ENCODE measurements at regions not wholly inside any gene's neighbourhood (a gene's known extent, or its start where the extent isn't known, plus 50 kb on each side); places are given as distances from the start of the nearest gene placed in this dataset.

DNA sequence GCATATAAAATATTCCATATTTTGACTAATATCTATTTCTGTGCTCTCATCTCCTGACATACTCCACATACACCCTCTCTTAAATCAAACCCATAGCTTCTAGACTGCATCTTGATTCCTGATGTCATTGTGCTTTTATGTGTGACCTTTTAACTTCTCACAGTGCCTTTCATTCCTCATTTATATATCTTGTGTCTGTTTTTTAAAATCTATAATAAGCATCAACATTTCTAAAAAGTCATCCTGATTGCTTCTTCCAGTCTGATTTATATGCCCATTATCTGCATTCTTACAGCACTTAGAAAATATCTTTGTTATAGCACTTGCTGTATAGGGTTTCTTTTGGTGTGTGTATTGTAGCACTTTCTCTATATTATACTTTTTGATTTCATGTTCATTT is 190.1 kb upstream of the ITM2A start:
- Histone ChIP-seq H3K27ac (no peak overlapping the region), H3K36me3 (no peaks in the 10 kb centered on the region), H3K4me3 (no peak overlapping the region), H3K27me3 (no peaks in the 10 kb centered on the region), H3K4me1 (no peaks in the 10 kb centered on the region), H3K9me3 (no peaks in the 10 kb centered on the region)
- TF ChIP-seq, protein P1, sequence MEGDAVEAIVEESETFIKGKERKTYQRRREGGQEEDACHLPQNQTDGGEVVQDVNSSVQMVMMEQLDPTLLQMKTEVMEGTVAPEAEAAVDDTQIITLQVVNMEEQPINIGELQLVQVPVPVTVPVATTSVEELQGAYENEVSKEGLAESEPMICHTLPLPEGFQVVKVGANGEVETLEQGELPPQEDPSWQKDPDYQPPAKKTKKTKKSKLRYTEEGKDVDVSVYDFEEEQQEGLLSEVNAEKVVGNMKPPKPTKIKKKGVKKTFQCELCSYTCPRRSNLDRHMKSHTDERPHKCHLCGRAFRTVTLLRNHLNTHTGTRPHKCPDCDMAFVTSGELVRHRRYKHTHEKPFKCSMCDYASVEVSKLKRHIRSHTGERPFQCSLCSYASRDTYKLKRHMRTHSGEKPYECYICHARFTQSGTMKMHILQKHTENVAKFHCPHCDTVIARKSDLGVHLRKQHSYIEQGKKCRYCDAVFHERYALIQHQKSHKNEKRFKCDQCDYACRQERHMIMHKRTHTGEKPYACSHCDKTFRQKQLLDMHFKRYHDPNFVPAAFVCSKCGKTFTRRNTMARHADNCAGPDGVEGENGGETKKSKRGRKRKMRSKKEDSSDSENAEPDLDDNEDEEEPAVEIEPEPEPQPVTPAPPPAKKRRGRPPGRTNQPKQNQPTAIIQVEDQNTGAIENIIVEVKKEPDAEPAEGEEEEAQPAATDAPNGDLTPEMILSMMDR (IDR thresholded peaks at IDR 0.05), result no peak
- ATAC-seq (no peak), DNase-seq (no peak)
- intact Hi-C loops (cut with DNase I), result no loop called here

GRCh38 chrX:79556800-79557199 is 189.7 kb upstream of the ITM2A start:
- H3K36me3 ChIP-seq, result no peaks in the 10 kb centered on the region
- H3K4me3 ChIP-seq, result no peak overlapping the region
- H3K27ac ChIP-seq, result no peak overlapping the region
- ATAC-seq (no peak), DNase-seq (no peak)
- no peaks in the 10 kb centered on the region for H3K4me1 ChIP-seq
- H3K27me3 ChIP-seq, result no peaks in the 10 kb centered on the region
- no peaks in the 10 kb centered on the region for H3K9me3 ChIP-seq
- intact Hi-C loops (cut with DNase I), result no loop called here
- TF ChIP-seq, protein P1 (IDR thresholded peaks at IDR 0.05), result no peak

DNA sequence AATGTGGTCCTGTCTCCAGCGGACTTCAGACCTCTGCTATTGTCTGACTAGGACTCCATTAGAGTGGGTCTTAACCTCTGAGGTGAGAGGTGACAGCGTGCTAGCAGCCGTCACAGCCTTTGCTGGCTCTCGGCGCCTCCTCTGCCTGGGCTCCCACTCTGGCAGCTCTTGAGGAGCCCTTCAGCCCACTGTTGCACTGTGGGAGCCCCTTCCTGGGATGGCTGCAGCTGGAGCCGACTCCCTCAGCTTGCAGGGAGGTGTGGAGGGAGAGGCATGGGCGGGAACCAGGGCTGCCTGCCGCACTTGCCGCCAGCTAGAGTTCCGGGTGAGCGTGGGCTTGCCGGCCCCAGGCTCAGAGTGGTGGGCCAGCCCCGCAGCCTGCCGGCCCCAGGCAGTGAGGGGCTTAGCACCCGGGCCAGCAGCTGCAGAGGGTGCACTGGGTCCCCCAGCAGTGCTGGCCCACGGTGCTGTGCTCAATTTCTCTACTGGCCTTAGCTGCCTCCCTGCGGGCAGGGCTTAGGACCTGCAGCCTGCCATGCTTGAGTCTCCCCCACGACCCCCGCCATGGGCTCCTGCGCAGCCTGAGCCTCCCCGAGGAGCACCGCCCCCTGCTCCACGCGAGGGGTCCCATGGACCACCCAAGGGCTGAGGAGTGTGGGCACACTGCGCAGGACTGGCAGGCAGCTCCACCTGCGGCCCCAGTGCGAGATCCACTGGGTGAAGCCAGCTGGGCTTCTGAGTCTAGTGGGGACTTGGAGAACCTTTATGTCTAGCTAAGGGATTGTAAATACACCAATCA is 163.4 kb upstream of the ITM2A start:
- ATAC-seq (no peak), DNase-seq (no peak)
- Histone ChIP-seq H3K27me3 (no peaks in the 10 kb centered on the region), H3K27ac (no peak overlapping the region), H3K4me1 (no peaks in the 10 kb centered on the region), H3K9me3 (peaks cover 0 to under 1% of the 10 kb centered on the region in 2 donors), H3K36me3 (no peaks in the 10 kb centered on the region), H3K4me3 (no peak overlapping the region)
- intact Hi-C loops (cut with DNase I), result no loop called here
- TF ChIP-seq, protein P1 (IDR thresholded peaks at IDR 0.05), result no peak

DNA sequence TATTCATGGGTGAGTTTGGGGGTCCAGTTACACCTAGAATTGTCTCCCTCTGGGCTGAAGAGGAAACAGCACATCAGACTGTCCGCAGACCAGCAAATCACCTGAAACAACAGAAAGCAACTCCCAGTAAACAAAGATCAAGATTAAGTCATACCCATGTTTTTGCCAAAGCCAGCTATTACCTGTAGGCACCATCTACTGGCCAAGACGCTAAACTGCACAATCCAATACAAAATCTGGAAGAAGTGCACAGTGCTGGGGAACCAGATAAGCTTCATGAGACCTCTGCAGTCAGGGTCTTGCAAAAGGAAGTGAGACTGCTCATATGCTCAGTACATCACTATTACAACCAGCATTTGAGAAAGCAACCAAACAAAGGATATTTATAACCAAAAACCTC is 157.5 kb upstream of the ITM2A start:
- intact Hi-C loops (cut with DNase I), result no loop called here
- peak; percentile 61 for ATAC-seq
- TF ChIP-seq, protein P1 (IDR thresholded peaks at IDR 0.05), result no peak
- Histone ChIP-seq H3K36me3 (no peaks in the 10 kb centered on the region), H3K4me3 (no peak overlapping the region), H3K9me3 (peaks cover 0 to 6% of the 10 kb centered on the region in 2 donors), H3K27me3 (no peaks in the 10 kb centered on the region), H3K4me1 (no peaks in the 10 kb centered on the region), H3K27ac (no peak overlapping the region)
- DNase-seq, result no peak

DNA sequence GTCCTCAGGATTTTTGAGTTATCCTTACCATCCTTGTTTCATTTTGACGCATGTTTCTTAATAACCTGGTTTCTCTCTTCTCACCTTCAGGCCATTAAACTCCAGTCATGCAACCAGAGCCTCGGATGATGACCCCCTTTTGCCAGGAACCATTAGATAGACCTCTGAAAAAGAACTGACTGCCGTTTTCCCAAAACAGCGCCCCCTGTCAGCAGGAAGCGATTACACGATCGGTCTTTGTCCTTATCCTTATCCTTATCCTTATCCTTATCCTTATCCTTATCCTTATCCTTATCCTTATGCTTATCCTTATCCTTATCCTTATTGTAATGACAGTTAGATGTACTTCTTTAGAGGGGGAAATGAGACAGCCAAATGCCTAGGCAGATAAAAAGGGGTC is 148.4 kb upstream of the ITM2A start:
- H3K4me1 ChIP-seq, result no peaks in the 10 kb centered on the region
- ATAC-seq (no peak), DNase-seq (no peak)
- H3K27me3 ChIP-seq, result no peaks in the 10 kb centered on the region
- H3K9me3 ChIP-seq, result no peaks in the 10 kb centered on the region
- no peaks in the 10 kb centered on the region for H3K36me3 ChIP-seq
- no peak overlapping the region for H3K4me3 ChIP-seq
- no peak overlapping the region for H3K27ac ChIP-seq
- TF ChIP-seq, protein P1 (IDR thresholded peaks at IDR 0.05), result no peak
- intact Hi-C loops (cut with DNase I), result no loop called here
